AG10803 (cell line): ENCODE measurements at regions not wholly inside any gene's neighbourhood (a gene's known extent, or its start where the extent isn't known, plus 50 kb on each side); places are given as distances from the start of the nearest gene placed in this dataset.

Experiments used
- DNase-seq: peaks from one replicate; pipeline ENCODE4 v3.0.0; 2010; ENCODE audit warnings: low read depth
- H3K4me3 ChIP-seq: 2 replicates; pipeline ENCODE4 v1.5.1; 2011; ENCODE audit warnings: mild to moderate bottlenecking, low read length, control low read depth
- TF ChIP-seq, protein P1 (sequence below): conservative IDR thresholded peaks from 2 replicates; pipeline ENCODE4 v1.5.1; 2011; ENCODE audit warnings: mild to moderate bottlenecking, low read length, control low read depth, inconsistent platforms

DNA sequence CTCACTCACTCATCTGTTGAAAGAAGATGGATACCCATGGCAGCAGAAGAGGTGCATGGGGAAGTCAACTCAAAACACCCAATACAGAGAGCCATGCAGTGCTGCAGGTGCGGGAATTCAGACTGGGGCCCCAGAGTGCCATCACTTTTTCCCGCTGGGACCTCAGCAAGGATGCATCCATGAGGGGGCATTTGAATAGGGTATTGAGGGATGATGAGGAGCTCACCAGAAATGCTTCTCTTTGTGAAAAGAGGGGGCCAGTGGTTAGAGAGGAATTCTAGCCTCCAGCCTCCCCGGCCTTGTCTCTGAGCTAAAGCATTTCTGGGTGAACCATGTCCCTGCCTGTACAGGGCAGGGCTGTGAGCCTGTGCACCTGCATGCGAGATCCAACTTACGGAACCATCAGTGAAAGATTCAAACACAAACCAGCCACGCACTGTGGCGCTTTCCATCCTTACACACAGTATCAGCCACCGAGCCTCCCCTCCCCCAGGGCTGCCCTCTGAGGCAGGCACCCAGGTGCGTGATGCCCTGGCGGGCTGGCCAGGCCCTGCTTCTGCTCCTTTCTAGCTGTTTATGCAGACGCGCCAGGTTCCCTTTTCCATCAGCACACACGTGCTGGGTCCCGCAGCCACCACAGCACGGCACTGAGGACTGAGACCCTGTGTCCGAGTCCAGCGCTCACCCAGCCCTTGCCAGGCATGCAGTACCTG lies 1177.2 kb downstream of the BRD1 start:
- no peak overlapping the region for H3K4me3 ChIP-seq
- no peak for DNase-seq
- TF ChIP-seq, protein P1, sequence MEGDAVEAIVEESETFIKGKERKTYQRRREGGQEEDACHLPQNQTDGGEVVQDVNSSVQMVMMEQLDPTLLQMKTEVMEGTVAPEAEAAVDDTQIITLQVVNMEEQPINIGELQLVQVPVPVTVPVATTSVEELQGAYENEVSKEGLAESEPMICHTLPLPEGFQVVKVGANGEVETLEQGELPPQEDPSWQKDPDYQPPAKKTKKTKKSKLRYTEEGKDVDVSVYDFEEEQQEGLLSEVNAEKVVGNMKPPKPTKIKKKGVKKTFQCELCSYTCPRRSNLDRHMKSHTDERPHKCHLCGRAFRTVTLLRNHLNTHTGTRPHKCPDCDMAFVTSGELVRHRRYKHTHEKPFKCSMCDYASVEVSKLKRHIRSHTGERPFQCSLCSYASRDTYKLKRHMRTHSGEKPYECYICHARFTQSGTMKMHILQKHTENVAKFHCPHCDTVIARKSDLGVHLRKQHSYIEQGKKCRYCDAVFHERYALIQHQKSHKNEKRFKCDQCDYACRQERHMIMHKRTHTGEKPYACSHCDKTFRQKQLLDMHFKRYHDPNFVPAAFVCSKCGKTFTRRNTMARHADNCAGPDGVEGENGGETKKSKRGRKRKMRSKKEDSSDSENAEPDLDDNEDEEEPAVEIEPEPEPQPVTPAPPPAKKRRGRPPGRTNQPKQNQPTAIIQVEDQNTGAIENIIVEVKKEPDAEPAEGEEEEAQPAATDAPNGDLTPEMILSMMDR, result no peak

DNA sequence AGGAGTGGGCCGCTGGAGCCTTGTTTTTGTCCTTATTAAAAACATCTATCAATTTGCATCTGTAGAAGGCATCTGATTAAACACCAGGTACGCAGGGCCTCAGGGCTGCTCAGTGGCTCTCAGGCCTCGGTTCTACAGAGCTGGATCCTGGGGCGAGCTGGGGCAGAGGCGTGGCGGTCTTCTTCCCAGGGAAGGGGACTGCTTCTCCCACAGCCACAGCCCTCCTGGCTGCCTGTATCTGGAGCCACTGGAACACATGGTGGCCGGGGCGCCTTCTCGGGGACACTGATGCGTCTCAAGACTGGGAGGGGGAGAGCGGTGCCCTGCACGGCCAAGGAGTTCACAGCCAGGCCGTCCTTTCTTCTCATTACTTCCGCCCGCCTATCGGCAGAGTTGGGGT lies 1178.2 kb downstream of the BRD1 start:
- TF ChIP-seq, protein P1, result no peak
- no peak overlapping the region for H3K4me3 ChIP-seq
- no peak for DNase-seq

DNA sequence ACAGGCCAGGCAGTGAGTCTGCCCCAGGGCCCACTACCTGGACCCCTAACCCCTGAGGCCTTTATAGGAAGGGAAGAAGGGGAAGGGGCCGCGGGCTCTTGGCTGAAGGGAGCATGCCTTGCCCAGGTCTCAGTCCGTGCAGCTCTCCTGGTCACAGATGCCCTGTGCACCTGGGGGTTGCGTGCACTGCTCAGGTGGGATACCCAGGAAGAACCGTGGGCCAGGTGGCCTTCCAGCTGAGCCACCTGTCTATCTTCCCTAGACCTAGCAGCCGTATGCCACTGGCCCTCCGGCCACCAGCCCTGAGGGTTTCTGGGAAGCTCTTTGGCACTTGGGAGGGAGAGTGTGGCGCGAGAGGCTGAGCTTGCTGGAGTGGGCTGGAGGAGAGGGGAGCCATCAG lies 1178.6 kb downstream of the BRD1 start:
- no peak for DNase-seq
- TF ChIP-seq, protein P1, result no peak
- no peak overlapping the region for H3K4me3 ChIP-seq

DNA sequence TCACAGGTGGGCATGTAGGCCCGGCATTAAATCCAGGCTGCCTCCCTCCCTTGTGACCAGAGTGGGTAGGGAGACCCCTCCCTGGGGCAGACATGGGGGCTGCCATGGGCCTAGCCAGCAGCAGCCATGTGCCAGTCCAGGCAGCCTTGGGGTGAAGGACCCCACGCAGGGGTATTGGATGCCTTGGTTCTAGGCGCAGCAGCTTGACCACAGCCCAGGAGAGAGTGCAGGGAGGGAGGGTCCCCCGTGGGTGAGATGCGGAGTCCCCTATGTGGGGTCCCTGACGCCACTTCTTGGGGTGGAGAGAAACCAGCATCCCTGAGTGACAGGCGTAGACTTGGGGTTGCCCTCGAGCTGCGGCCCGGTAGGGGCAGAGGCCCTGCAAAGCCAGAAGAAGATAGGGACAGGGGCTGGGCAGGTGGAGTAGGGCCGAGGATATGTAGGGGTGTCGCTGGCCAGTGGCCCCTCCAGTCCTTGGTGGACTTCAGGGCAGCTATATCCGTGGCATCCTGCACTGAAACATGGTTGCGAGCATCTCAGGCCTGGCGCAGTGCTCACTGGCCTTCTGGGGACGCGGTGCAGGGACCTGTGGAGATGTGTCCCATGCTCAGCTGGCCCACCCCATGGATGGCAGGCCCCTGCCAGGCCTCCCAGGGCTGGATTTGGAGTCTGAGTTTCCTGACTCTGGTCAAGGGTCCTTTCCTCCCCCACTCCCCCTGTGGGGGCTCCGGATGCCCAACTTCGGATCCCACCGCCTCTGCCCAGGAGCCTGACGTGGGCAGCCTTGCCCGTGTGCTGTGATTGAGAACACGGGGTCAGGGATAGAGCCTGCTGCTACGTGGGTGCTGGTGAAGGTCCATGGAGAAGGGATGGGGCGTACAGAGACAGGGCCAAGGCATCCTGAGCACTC lies 1179.8 kb downstream of the BRD1 start:
- TF ChIP-seq, protein P1, result no peak
- no peak for DNase-seq
- no peak overlapping the region for H3K4me3 ChIP-seq

DNA sequence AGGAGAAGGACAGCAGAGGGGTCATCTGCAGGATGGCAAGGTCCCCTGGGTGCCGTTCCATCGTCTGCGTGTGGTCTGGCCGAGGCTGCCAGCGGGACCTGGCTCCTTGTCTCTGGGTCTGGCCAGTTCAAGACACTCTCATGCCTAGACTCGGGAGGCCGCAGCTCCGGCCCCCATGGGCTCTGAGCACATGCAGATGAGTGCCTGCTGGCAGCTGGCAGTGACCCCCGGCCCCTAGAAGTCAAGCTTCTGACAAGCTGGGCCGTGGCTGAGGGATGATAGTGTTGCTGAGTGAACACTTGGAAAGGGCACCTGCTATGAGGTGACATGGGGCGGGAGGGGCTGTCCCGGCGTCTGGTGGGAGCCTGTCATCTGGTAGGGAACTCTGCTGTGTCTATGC lies 1180.6 kb downstream of the BRD1 start:
- H3K4me3 ChIP-seq, result no peak overlapping the region
- no peak for DNase-seq
- TF ChIP-seq, protein P1, result no peak

DNA sequence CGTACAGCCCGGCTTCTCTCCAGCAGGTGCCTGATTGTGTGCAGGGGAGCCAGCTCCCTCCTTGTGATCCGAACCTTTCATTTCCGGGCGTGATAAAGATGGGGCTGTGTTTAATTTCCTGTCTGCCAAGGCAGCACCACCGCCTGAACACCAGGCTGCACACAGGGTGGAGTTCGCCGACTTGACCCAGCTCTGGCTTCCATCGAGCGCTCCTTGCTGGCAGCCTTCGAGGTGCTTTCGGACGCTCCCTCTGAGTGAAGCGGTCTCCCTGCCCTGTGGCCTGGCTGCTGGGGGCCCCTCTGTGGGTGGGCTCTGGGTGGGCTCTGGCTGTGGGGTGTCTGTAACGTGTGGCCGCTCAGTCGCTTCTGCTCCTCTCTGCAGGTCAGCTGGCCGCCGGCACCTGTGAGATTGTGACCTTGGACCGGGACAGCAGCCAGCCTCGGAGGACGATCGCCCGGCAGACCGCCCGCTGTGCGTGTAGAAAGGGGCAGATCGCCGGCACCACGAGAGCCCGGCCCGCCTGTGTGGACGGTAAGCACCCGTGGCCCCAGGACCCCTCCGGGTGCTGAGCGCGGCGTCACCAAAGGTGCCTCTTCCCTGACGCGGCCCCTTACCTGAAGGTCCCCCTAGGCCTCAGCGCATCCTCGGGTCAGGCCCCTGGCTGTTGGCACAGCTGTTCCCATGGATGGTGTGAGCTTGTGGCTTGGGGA lies 1181.3 kb downstream of the BRD1 start:
- no peak overlapping the region for H3K4me3 ChIP-seq
- TF ChIP-seq, protein P1, result no peak
- DNase-seq, result no peak
